NCI-H1694 (cell line): ENCODE measurements at regions not wholly inside any gene's neighbourhood (a gene's known extent, or its start where the extent isn't known, plus 50 kb on each side); places are given as distances from the start of the nearest gene placed in this dataset.
A peak's percentile ranks its signal among the peaks of the same experiment; 100 is the strongest.

Source experiments
- DNase-seq: peaks from one replicate; lab custom pipeline; 2025; lab: John Stamatoyannopoulos, UW

- DNase-seq, result no peak
These were observed 156.9 kb downstream of the USP12 start for GRCh38 chr13:27014406-27015359.

- no peak for DNase-seq
These were observed 159.0 kb downstream of the USP12 start for GRCh38 chr13:27012482-27013197.

DNA sequence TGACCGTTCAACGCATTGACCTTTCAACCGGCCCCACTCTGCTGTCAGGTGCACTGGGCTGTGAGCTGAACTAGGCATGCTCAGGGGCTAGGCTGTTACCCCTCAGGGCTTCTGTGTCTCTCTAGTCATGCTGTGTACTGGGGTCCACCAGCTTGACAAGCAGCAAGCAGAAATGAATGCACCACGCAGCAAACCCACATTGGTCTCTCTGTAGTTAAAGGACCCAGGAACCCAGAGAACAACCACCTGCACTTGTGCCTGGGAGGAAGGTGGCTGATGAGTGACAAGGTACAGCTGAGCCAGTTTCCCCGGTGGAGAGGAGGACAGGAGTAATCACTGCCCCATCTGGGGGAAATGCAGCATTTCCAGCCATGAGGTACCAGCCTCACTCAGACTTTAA, 159.9 kb downstream of the USP12 start:
- DNase-seq, result no peak

DNA sequence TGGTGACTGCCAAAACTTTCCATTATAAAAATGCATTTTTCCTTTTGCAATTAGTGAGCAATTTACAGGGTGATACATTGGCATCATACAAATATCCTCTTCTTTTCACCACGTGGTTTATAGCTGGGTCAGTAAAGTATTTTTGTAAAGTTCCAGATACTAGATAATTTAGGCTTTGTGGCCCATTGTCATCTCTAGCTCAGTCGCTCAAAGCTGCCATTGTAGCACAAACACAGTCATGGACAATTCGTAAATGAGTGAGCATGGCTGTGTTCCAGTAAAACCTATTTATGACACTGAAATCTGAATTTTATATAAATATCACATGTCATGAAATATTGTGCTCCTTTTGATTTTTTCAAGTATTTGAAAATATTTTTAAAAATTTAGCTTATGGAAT, 162.9 kb downstream of the USP12 start:
- DNase-seq, result no peak

DNA sequence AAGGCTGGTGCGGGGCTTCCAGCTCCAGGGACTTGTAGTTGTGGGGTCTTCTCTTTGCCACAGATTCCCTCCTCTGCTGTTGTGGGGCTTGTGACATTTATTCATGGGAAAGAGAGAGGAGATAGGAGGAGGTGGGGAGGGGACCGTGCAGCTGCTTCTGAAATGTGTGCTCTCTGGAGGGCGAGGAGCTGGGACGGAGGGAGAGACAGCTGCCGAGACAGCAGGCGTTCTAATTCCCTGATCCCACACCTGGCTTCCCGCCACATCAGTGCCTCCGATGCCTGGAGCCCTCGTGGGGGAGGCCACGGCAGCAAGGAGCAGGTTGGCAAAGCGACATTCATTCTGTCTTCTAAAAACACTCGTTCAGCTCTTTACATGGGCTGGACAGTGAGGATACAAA, 164.4 kb downstream of the USP12 start:
- peak; percentile 89 for DNase-seq

DNA sequence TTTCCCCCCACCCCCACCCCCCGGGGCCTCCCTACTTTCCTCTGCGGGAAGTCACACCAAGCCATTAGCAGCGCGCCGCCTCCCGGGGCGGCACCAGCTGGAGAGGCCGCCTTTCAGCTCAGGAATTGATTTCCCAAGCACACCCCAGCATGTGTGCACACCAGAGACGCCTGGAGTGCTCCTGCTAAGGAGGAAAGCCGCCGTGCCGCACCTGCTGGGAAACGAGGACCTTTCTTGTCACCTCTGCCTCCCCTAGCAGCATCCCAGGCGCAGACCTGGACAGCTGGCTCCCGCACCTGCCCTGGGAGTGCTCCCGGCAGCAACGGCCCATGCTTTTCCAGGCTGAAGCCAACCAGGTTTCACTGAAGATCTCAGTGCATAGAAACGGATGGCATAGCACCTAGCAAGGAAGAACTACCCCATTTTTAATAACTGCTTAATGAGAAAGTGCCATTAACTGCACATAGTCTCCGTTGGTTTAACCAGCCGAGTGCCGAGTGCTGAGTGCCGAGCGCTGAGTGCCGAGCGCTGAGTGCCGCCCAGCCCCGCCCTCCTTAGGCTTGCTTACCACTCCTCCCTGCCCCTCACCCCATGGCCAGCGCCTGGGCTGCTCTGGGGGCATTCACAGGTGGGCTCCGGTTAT, 165.0 kb downstream of the USP12 start:
- peak; percentile 79 for DNase-seq

DNA sequence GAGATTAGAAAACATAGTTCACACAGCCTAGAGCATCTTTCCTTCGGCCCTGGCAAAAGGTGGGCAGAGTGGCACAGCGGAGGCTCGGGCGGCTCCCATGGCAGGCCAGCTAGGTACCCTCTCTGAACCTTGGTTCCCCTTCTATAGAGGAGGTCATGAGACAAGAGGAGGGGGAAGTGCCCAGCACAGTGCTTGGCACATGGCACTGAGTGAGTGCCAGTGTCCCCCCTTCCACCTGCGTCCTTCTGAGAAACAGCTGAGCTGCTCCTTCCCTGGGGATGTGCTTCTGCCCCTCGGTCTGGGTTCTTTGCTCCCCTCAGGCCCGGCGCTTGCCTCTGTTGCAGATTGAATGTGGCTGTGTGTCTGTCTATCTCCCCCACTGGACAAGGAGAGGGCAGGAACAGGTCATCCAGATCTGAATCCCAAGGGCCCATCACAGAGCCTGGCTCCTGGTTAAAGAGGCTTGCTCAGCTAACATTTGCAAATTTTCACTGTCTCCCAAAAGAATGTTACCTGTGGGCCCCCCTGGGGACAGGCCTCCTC, 165.6 kb downstream of the USP12 start:
- no peak for DNase-seq

DNA sequence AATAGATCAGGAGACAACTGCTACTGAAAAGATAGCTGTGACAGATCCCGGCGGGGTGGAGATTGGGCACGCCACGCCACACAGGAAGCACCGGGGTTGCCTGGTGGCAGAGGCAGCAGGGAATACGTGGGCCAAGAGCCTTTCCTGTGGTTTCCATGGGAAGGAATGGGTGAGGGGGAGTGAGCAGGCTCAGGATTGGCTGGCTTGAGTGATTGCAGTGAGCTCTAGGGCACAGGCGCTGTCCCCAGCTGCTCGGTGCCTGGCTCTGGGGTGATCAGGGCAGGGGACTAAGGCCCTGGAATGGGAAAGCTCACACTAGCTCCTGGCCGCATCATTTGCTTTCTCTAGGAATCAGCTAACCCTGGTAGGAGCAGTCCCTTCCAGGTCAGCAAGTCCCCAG, 166.1 kb downstream of the USP12 start:
- peak; percentile 79 for DNase-seq

GRCh38 chr13:27004866-27005265, 166.7 kb downstream of the USP12 start:
- no peak for DNase-seq

GRCh38 chr13:27004326-27004725, 167.3 kb downstream of the USP12 start:
- DNase-seq, result no peak

- DNase-seq, result no peak
These were observed 169.9 kb downstream of the USP12 start for GRCh38 chr13:27001705-27002104.

GRCh38 chr13:27000686-27001085, 170.9 kb downstream of the USP12 start:
- DNase-seq, result no peak

DNA sequence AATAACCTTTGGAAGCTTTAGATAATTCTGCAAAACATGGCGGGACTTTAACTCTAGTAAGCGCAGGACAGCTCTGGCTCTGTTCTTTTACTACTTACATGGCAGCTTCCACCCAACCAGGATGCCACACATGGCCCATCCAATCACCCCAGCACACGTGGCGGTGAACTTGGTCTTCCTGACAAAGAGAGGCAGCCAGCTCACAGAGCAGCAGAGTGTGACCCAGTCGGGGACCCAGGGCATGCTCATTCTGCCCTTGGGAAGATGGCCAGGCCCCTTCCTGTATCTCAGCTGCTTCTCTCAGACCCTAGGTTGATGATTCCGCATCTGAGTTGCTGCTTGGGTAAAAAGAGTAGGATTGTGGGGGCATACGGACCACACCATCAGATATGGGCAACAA, 172.1 kb downstream of the USP12 start:
- no peak for DNase-seq

DNA sequence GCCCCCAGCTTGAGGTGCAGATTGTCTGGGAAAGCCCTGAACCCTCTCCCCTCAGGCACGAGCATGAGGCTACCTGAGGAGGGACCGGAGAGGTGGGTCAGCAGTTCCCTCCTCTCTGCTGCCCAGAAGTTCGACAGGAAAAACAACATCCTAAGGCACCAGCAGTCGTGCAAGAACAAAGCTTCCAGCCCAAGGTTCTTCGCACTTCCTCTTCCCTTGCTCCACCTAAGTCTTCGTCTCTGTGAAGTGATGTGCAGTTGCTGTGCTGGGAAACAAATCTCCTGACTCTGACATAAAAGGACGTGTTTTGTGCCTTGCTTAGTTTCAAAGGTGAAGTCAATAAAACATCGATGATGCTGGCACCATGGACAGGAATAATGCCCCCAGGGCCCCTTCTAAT, 173.3 kb downstream of the USP12 start:
- DNase-seq, result no peak

DNA sequence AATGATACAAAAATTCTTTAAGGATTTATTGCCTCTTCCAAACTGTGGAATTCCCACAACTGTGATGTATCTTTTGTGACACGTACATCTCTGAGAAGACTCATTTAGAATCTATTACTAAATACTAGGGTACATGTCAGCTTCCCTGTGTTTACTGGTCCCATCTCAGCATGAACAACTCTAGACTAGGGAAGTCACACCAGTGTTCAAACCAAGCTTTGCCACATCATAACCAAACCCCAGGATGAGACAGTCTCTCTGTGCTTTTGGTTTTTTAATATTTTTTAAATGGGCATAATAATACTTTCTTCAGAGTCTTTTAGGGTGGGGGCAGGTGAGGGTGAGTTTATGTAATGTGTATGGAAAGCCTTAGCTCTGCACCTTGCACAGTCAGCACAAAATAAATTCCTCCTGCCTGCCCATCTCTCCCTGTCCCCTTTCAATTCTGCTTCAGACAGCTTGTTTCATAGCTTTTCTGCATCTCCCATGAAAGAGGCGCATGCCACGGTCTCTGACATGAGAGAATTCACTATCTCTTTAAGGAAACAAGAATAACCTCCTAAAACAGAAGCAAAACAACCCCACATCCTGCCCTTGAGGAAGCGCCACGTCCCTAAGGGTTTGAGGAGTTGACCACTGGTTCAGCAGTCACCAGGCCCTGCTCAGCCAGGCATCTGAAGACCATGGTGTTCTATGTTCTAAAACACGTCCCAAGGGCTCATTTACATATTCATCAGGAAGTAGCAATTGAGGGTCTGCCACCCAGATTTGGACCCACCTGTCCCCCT, 174.5 kb downstream of the USP12 start:
- no peak for DNase-seq

GRCh38 chr13:26995159-26995558, 176.5 kb downstream of the USP12 start:
- DNase-seq, result no peak

GRCh38 chr13:26993780-26994179, 177.8 kb downstream of the USP12 start:
- no peak for DNase-seq

GRCh38 chr13:26992951-26993719, 178.5 kb downstream of the USP12 start:
- no peak for DNase-seq

GRCh38 chr13:26991508-26992181, 180.0 kb downstream of the USP12 start:
- no peak for DNase-seq
